SIG-M5 (cell line): ENCODE measurements at regions not wholly inside any gene's neighbourhood (a gene's known extent, or its start where the extent isn't known, plus 50 kb on each side); places are given as distances from the start of the nearest gene placed in this dataset.
"Not testable (repeated sequence)": the region's sequence is repeated elsewhere in the genome, so short reads cannot be mapped to it uniquely, and the experiment has no call there.

Experiments
- DNase-seq: peaks from one replicate; lab custom pipeline; 2025; lab: John Stamatoyannopoulos, UW

- no peak for DNase-seq
Observed at GRCh38 chr2:187206071-187206470, 242.0 kb downstream of the CALCRL start.

GRCh38 chr2:187198136-187198535 lies 249.9 kb downstream of the CALCRL start:
- DNase-seq = no peak

- DNase-seq = no peak
Observed at GRCh38 chr2:187194049-187194448, 254.0 kb downstream of the CALCRL start.

- DNase-seq = no peak
Observed at GRCh38 chr2:187188783-187189631, 259.0 kb downstream of the CALCRL start.

- no peak for DNase-seq
Observed at GRCh38 chr2:187187519-187187918, 260.5 kb downstream of the CALCRL start.

- DNase-seq = no peak
Observed at GRCh38 chr2:187180529-187180928, 267.5 kb downstream of the CALCRL start.

GRCh38 chr2:187178876-187179275 lies 269.2 kb downstream of the CALCRL start:
- not testable (repeated sequence) for DNase-seq

GRCh38 chr2:187177253-187177652 lies 270.8 kb downstream of the CALCRL start:
- no peak for DNase-seq

GRCh38 chr2:187174582-187174981 lies 273.5 kb downstream of the CALCRL start:
- no peak for DNase-seq

GRCh38 chr2:187171318-187171717 lies 276.7 kb downstream of the CALCRL start:
- DNase-seq = no peak

- DNase-seq = no peak
Observed at GRCh38 chr2:187169864-187170263, 278.2 kb downstream of the CALCRL start.

- DNase-seq = peak; percentile 64
Observed at GRCh38 chr2:187168720-187169713, 279.0 kb downstream of the CALCRL start.

GRCh38 chr2:187167491-187167890 lies 280.6 kb downstream of the CALCRL start:
- no peak for DNase-seq

GRCh38 chr2:187165936-187166610 lies 282.0 kb downstream of the CALCRL start:
- no peak for DNase-seq

- no peak for DNase-seq
Observed at GRCh38 chr2:187158452-187158851, 289.6 kb downstream of the CALCRL start.

GRCh38 chr2:187157046-187157445 lies 291.0 kb downstream of the CALCRL start:
- no peak for DNase-seq

GRCh38 chr2:187155476-187155875 lies 292.6 kb downstream of the CALCRL start:
- DNase-seq = no peak

GRCh38 chr2:187150670-187151069 lies 297.4 kb downstream of the CALCRL start:
- no peak for DNase-seq

- DNase-seq = no peak
Observed at GRCh38 chr2:187148059-187148714, 299.2 kb upstream of the ZSWIM2 start.

- DNase-seq = no peak
Observed at GRCh38 chr2:187143537-187143936, 294.6 kb upstream of the ZSWIM2 start.

- no peak for DNase-seq
Observed at GRCh38 chr2:187139469-187139868, 290.5 kb upstream of the ZSWIM2 start.

GRCh38 chr2:187138265-187138664 lies 289.3 kb upstream of the ZSWIM2 start:
- no peak for DNase-seq
